Fibroblast of pulmonary artery (primary cell): ENCODE measurements at regions not wholly inside any gene's neighbourhood (a gene's known extent, or its start where the extent isn't known, plus 50 kb on each side); places are given as distances from the start of the nearest gene placed in this dataset.

Experiments used
- DNase-seq: peaks from one replicate; pipeline ENCODE4 v3.0.0-alpha.2; 2010; ENCODE audit warnings: low read depth
- H3K4me3 ChIP-seq: replicated peaks from 2 replicates; pipeline ENCODE4 v1.5.1; 2011; ENCODE audit warnings: low read depth, mild to moderate bottlenecking, control low read depth, low read length, moderate library complexity
- TF ChIP-seq, protein P1 (sequence below): IDR thresholded peaks from 2 replicates; pipeline ENCODE4 v1.5.1; 2011; ENCODE audit warnings: mild to moderate bottlenecking, control low read depth, low read length, inconsistent platforms; ENCODE audit errors: missing control alignments

DNA sequence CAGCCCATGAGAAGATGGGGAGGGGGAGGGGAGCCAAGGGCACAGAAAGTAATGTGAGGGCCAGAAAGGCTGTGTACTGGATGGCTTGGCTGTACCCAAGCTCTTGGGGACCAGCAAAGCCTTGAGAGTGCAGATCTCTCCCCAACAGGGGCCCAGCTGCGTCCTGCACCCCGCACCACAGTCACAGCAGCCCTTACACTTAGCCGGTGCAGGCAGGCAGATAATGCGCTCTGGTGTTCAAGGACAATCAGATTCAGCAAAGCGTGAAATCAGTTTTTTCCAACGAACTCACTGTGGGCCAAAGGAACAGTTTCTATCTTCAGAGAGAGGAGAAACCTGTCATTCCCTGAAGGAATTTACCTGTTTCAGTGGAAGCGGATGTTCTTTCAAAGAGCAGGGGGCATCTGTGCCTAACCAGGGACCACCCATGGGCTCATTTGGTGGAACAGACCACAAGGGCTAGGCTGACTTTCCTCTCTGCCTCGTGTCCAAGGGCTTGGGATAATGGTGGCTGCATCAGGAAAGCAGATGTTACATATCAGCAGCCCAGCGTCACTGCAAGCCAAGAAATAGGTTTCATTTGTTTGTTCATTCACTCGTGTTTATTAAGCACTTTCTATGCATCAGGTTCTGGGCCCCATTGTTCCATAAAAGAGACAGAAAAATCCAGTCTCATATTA lies 81.2 kb upstream of the SPON1 start:
- TF ChIP-seq, protein P1, sequence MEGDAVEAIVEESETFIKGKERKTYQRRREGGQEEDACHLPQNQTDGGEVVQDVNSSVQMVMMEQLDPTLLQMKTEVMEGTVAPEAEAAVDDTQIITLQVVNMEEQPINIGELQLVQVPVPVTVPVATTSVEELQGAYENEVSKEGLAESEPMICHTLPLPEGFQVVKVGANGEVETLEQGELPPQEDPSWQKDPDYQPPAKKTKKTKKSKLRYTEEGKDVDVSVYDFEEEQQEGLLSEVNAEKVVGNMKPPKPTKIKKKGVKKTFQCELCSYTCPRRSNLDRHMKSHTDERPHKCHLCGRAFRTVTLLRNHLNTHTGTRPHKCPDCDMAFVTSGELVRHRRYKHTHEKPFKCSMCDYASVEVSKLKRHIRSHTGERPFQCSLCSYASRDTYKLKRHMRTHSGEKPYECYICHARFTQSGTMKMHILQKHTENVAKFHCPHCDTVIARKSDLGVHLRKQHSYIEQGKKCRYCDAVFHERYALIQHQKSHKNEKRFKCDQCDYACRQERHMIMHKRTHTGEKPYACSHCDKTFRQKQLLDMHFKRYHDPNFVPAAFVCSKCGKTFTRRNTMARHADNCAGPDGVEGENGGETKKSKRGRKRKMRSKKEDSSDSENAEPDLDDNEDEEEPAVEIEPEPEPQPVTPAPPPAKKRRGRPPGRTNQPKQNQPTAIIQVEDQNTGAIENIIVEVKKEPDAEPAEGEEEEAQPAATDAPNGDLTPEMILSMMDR: no peak
- H3K4me3 ChIP-seq: no peak overlapping the region
- no peak for DNase-seq

GRCh38 chr11:13883042-13883441 lies 79.5 kb upstream of the SPON1 start:
- DNase-seq: no peak
- TF ChIP-seq, protein P1: no peak
- H3K4me3 ChIP-seq: no peak overlapping the region

GRCh38 chr11:13883589-13883988 lies 78.9 kb upstream of the SPON1 start:
- TF ChIP-seq, protein P1: no peak
- no peak overlapping the region for H3K4me3 ChIP-seq

DNA sequence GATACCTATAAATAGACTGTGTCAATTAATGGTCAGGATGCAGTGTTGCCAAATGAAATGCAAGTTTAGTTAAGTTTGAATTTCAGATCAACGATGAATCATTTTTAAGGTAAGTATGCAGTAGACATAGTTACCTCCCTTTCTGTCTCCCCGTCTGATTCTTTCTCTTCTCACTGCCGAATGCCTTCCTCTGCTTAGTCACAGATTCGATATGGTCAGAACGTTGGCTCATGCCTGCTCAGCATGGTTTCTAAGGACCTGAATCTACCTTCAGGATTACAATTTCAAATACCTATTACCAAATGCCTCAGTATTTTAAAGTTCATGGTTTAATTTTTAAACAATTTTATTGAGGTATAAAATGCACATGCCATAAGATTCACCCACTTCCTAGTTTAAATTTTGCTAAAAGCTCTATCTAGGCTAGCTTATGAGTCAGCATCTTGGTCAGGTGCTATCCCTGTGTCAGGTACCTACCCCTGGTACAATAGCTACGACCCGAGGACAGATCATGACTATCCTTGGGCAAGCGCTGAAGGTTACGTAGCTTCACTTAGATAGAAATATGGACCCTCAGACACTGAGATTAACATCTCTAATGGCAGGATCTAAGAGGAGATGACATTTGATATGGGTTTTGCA lies 78.2 kb upstream of the SPON1 start:
- DNase-seq: no peak
- H3K4me3 ChIP-seq: no peak overlapping the region
- TF ChIP-seq, protein P1: no peak

More at GRCh38 chr11:13883589-13883988, 78.9 kb upstream of the SPON1 start:
- DNase-seq: no peak

DNA sequence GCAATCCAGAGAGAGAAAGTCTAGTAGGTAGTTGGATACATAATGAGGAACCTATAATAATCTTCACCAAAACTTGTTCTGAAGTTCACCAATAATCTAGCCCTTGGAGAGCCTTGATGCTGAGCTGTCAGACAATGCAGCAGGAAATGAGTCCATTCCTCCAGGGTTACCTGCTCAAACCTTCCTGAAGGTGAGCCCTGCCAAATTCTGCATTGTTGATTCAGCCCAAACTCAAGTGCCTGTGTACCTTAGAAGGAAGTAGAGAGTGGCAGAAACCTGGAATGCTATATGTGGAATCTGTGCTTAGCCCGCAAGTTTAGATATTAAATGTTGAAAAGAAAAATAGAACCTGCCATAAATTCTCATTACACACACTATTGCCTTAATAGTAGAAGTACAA lies 77.4 kb upstream of the SPON1 start:
- TF ChIP-seq, protein P1: no peak
- no peak for DNase-seq

DNA sequence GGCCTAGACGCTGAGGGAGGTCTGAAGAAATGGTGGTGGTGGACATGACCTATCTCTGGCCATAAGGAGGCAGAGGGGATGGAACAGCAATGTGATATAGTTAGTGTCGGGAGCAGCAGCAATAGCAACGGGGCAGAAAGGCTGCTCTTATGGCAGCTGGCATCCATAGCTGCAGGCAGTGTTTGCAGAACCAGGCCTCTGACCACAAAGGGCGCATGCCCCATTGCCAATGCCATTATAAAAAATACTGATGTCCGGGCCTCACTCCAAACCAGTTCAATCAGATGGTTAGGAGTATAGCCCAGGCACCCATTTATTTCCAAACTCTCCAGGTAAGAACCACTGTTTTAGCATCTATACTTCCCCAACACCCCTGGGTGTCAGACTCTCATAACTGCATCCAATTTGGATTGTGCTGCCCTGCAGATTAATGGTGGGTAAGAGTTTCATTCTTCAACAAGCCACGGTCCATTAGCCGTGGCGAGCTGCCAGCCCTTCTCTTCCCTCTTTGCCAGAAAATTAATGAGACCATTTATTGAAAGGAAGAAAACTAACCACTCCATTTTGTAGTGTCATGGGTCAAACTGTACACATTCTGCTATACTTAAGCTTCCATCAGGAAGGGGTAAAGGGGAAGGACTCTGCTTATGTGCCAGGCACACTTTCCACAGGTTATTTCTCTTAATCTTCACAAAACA lies 72.8 kb upstream of the SPON1 start:
- TF ChIP-seq, protein P1: no peak
- no peak for DNase-seq
- no peak overlapping the region for H3K4me3 ChIP-seq

More for the DNA sequence above, 77.4 kb upstream of the SPON1 start:
- no peak overlapping the region for H3K4me3 ChIP-seq
